Fibroblast of skin of scalp (primary cell): ENCODE measurements at regions not wholly inside any gene's neighbourhood (a gene's known extent, or its start where the extent isn't known, plus 50 kb on each side); places are given as distances from the start of the nearest gene placed in this dataset.
A peak's percentile ranks its signal among the peaks of the same experiment; 100 is the strongest.
"Not testable (repeated sequence)": the region's sequence is repeated elsewhere in the genome, so short reads cannot be mapped to it uniquely, and the experiment has no call there.

Source experiments
- DNase-seq: peaks from one replicate; pipeline ENCODE4 v3.0.0-alpha.2; 2013

DNA sequence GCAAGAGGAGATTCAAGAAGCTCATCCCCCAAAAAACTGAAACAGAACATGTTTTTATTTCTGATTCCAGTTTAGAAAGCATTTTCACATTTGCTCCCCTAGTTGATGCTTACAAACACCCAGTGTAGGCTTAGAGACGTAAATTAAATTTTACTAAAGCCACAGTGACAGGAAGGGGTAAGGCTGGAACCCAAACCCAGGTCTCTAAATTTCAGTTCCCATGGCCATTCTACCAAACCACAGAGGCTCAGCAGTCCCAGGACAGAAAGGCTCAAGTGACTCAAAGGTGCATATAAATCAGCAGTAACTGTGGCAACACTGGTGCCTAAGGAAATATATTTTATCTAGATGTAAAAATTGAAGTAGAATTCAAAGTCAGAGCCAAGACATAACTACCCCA is 128.7 kb downstream of the CEP120 start:
- no peak for DNase-seq

- no peak for DNase-seq
These were observed 134.0 kb downstream of the CEP120 start for GRCh38 chr5:123289210-123289609.

DNA sequence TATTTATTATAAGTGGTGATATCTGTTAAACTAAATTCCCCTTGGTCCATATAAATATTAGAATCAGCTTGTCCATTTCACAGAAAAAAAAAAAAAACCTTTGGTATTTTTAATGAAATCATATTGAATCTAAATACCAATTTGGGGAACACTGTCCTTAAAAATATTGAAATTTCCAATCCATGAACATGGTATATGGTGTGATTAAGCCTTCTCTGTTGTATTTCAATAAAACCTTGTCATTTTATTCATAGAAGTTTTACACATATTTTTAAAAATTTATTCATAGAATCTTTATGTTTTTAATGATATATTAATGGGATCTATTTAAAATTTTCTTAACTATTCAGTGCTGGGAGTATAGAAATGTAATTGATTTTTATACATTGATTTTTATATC is 135.3 kb downstream of the CEP120 start:
- DNase-seq = no peak

DNA sequence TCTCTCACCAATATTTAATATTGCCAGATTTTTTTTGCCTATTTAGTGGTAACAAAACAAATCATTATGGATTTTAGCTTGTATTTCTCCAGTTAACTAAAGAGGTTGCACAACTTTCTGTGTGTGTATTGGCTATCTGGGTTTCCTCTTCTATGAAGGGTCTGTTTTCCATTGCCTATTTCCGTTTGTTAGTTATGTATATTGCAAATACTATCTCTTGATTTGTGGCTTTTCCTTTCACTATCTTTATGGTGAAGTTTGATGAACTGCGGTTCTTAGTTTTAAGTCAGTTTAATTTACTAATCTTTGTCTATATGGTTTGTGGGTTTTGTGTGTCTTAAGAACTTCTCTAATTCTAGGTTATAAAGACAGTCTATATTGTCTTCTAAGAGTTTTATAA is 136.3 kb downstream of the CEP120 start:
- no peak for DNase-seq

GRCh38 chr5:123285122-123286023 is 137.8 kb downstream of the CEP120 start:
- DNase-seq = peak; percentile 43

DNA sequence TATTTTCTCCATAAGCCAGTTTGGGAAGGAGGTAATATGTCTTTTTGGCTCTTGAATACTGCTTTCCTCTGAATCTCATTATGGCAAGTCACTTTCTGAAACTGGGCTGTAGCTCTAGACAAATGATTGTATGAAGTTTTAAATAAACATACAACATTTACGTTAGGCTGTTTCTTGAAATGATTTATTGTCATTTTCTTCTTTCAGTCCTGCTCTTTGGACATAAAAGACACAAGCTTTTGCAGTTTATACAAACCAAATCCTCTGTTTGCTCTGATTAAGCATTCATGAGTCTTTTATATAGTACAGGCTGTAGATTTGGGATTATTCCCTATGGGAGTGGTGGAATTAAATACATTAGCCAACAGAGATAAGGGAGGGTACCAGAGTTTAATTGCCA is 139.7 kb downstream of the CEP120 start:
- DNase-seq = no peak

- no peak for DNase-seq
These were observed 140.2 kb downstream of the CEP120 start for GRCh38 chr5:123283031-123283430.

- DNase-seq = no peak
These were observed 140.8 kb downstream of the CEP120 start for GRCh38 chr5:123282444-123282843.

DNA sequence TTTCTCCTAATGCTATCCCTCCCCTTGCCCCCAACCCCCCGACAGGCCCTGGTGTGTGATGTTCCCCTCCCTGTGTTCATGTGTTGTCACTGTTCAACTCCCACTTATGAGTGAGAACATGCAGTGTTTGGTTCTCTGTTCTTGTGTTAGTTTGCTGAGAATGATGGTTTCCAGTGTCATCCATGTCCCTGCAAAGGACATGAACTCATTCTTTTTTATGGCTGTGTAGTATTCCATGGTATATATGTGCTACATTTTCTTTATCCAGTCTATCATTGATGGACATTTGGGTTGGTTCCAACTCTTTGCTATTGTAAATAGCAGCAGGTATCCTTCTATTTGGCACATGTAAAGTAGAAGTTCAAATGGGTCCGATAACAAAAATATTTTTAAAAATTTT is 142.3 kb downstream of the CEP120 start:
- DNase-seq = not testable (repeated sequence)

- DNase-seq = no peak
These were observed 144.1 kb downstream of the CEP120 start for GRCh38 chr5:123279136-123279535.

- no peak for DNase-seq
These were observed 144.9 kb downstream of the CEP120 start for GRCh38 chr5:123278284-123278683.

- DNase-seq = no peak
These were observed 149.2 kb downstream of the CEP120 start for GRCh38 chr5:123273984-123274383.

GRCh38 chr5:123273095-123273494 is 150.1 kb downstream of the CEP120 start:
- no peak for DNase-seq

DNA sequence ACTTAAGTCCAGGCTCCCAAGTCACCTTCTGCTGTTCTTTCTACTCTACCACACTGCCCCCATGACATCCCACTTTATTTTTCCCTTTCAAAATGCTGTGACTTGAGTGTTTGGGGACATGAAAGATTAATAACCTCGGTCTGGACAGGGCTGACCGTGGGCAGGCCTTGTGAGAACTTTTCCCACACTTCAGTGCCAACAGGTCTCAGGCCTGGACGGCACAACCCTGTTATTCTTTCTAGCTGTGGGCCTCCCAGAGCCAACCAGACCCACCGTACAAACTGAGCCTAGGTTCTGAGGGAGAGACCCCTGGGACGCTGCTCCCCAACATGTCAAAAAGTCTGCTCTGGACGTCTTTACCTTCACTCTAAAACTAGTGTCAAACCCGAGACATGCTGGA is 153.4 kb downstream of the CEP120 start:
- DNase-seq = no peak

DNA sequence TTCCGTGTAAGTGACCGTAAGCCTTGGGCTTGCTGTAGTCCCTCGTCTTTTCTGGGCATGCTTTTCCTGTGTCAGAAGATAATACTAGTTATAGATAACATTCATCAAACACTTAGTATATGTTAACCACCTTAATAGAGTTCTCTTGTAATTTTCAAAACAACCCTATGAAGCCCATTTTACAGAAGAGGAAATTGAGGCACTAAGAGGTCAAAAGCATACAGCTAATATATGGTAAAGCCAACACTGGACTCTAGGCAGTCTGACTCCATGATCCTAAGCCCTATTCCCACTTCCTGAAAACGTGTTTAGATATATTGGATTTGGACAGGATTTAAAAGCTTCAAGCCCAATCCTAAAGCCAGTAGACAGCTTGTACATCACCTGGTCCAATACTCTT is 153.8 kb downstream of the CEP120 start:
- DNase-seq = no peak

DNA sequence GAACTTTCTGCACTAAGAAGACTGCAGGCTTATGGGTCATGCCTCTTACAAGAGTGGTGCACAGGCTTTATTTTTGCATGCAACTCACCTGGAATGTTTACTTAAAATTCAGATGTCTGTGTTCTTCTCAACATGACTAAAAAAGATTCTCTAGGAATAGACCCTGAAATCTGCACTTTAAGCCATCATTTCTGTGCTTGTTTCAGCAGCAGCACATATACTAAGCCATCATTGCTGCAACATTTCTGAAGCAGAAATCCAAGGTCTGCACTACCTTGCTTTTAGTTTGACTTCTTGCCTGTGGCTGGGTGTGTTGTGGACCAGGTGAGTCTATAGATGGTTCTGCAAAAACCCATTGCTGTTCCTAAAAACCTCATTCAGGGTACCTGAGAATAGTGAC is 156.8 kb downstream of the CEP120 start:
- DNase-seq = no peak

- DNase-seq = no peak
These were observed 157.7 kb downstream of the CEP120 start for GRCh38 chr5:123265551-123265950.

DNA sequence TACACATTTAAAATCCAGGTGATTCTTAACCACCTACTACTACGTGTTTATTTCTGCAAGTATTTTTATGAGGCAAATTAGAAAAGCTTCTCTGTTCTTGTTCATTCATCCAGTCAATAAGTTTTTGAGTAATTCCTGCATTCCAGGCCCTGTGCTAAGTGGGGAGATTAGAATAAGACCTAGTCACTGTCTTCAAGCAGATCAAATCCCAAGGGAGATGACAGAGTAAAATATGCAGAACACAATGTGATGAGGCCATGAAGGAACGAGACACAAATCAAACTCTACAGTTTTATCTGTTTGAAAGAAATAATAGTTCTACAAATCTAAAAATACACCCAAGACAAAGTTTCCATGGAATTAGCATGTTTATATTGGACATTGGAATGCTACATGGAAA is 158.8 kb downstream of the CEP120 start:
- peak; percentile 52 for DNase-seq

DNA sequence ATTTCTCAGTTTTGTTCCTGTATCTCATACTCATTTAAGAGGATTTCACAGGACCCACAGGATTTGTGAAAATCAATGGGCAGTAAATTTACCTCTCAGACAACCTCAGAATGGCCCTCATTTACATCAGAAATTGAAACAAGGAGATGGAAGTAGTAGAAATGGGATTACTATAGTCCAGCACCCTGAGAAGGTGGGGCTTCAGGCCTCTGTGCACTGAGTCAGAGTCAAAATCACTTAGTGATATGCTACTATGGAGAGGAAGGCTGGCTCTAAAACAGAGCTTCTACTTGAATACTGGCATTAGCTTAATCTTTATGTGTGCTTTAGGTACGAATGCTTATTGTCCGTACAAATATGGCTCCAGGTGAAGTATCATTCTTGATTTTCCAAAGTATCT is 159.3 kb downstream of the CEP120 start:
- DNase-seq = no peak

GRCh38 chr5:123262216-123262823 is 160.9 kb downstream of the CEP120 start:
- no peak for DNase-seq

DNA sequence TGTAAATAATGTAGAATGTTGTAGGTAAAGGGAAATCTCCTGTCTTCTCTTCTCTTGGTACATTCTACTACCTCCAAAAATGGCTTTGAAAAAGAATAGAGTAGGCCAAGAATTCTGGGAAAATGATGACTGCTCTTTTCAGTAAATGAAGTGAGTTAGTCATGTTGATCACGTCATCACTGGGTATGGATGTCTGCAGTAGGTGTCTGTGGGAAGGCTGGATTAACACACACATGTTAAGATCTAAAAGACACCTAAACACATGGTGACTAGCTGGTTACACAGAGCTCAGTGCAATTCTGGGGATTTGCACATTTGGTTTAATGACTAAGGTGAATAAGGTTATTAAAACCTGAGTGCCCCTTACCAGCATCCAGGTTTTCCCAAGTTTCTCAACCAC is 161.5 kb downstream of the CEP120 start:
- DNase-seq = no peak

DNA sequence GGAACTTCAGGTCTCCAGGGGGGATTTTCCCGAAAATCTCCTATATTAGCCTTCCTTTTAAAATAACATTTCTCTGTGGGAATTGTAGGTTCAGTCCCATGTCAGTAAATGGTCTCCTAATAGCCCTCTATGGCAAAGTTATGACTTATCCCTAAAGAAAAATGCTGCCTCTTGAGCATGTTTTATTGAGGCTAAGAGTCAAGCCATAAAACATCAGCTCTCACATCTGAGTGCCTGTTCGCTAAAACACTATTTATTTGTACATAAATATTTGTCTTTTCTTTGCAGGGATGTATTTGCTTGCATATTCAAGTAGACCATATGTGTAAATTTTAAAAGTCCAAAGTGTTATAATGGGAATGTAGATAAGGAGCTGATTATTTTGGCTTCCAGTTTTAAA is 160.4 kb downstream of the PRDM6 start:
- DNase-seq = no peak

GRCh38 chr5:123245689-123246088 is 156.6 kb downstream of the PRDM6 start:
- DNase-seq = no peak

DNA sequence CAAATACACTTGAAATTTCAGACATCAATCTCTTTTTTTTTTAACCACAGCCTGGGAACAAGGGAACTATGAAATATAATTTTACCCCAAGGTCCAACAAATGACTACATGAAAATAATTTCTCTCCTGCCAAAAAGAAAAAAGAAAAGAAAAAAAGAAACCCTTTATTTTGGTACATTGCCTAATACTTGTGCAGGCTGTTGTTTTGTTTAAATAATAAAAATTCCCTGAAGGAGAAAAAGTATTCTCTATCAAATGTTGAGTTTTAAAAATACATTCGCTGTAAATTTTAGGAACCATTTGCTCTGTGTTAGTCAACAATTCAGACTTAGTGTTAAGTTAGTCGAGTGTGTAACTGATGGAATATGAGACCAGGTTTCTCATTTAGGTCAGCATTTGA is 155.4 kb downstream of the PRDM6 start:
- no peak for DNase-seq
